ENCODE measurements at regions not wholly inside any gene's neighbourhood (a gene's known extent, or its start where the extent isn't known, plus 50 kb on each side); places are given as distances from the start of the nearest gene placed in this dataset.
"Not testable (repeated sequence)": the region's sequence is repeated elsewhere in the genome, so short reads cannot be mapped to it uniquely, and the experiment has no call there.

- no peak for DNase-seq (ENCODE audit: low spot score)
Measured at GRCh38 chr1:169013821-169014220, 92.7 kb upstream of the ATP1B1 start.

DNA sequence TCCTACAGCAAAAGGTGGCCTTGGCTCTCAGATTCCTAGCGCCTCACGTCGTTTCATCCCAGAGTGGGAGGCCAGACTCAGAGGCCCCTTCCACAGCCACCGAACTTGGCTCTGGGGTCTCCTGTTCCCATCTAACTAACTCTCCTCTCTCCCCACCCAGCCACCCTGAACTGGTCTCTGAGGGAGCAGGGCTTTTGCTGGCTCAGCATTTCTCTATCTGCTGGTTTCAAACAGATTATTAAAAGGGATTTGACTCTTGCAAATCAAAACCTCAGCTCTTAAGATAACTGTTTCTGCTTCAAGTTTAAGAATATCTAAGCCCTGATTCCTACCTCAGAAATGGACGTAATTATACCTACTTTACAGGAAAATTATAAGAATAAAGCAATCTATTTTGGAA lies 91.0 kb upstream of the ATP1B1 start:
- DNase-seq (ENCODE audit: low spot score) = no peak

DNA sequence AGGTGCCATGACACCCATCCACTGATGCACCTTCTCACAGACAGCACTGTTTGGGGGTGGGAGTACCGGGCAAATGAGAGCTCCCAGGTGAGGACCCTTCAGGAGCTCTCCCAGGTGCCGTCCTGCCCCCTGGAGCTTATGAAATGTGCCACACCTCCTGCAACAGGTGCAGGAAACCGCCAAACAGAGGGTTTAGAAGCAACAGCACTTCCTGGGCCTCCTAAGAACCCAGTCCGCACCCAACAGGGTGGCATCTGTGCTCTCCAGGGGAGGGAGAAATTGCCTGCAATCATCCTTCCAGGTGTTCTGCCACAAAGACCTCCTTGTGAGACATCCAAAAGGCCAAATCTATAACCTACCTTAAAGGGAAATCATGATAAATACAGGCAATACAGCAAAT lies 87.7 kb upstream of the ATP1B1 start:
- DNase-seq (ENCODE audit: low spot score) = no peak

DNA sequence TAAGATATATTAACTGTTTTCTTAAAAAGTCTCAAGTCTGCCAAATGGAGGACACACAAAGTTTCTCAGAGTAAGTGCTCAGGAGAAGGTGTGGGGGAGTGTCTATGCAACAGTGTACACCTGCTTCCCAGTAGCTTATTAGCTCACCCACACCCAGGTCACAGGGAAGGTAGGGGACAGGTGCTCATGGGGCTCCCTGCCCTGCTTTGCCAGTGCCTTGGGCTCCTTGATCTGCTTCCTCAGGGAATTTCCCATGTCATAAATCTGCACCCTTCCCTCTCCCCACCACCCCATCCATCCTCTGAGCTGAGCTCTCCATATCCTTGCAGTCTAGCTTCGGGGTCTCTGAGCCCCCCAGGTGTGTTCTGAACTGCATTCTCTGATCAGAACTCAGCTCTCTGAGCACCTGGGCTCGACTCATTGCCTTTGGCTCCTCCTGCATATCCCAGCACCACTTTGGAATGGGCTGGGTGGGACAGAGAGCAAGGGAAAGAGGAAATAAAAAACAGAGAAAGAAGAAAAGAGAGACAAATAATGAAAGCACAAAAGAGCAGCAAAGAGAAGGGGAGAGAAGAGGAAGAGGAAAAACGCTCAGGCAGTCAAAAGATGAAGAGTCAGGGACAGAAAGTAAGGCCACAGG lies 87.0 kb upstream of the ATP1B1 start:
- DNase-seq (ENCODE audit: low spot score) = no peak

DNA sequence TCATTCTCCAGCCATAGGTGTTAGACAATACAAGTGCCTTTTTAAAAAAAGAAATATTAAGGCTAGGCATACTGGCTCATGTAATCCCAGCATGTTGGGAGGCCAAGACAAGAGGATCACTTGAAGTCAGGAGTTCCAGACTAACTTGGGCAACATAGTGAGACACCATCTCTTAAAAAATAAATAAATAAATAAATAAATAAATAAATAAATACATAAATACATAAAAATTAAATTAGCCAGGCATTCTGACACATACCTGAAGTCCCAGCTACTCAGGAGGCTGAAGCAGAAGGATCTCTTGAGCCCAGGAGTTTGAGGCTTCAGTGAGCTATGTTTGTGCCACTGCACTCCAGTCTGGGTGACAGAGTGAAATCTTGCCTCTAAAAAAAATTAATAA lies 85.8 kb upstream of the ATP1B1 start:
- no peak for DNase-seq (ENCODE audit: low spot score)

DNA sequence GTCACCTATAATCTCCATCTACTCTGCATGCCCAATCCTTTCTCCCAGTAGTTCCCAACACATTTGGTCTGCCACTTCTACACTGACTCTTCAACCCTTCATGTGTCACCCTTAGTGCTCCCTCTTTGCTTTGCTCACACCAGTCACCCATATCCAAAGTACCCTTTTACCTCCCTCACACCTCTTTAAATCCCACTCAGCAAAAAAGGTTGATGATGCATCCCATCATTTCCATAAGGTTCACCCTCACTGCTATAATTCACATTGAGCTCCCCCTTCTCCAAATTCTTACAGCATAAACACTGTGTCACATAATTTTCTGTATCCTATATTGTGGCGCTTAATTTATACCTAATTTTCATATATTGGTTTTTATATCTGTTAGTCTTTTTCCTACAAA lies 83.8 kb upstream of the ATP1B1 start:
- no peak for DNase-seq (ENCODE audit: low spot score)

- DNase-seq (ENCODE audit: low spot score) = no peak
Measured at GRCh38 chr1:169024255-169024654, 82.2 kb upstream of the ATP1B1 start.

DNA sequence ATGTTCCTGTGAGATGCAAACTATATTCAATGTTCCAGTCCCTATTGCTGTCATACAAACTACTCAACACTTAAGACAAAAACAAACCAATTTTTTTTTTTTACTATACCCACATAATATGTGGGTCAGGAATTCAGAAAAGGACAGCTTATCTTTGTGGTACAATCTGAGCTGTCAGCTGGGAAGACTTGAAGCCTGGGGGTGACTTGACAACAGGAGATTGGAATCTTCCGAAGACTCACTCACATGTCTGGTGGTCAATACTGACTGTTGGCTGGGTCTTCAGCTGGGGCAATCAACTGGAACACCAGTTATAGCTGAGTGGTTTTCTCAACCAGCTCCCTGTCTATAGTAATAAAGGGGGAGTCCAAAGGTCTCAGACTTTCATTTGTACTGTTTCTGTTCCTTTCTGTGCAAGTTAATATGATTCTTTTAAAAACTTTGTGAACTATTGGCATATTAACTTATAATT lies 81.7 kb upstream of the ATP1B1 start:
- peak; percentile 97 for DNase-seq (ENCODE audit: low spot score)

DNA sequence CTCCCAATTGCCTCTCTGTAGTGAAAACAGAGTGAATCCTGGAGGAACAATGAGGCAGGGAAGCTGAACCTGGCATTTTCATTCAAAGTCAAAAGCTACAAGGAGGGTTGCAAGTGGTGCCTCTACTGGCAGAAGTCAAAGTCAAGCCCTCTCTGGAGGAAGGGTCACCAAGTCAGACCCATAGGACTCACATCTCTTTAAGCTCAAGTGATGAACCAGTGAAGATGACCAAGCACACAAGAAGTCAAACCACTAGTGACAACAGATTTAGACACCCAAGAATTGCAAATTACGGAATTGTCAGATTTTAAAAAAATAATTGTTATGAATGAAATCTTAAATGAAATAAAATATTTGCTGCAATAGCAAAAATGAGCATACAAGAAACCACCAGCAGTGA lies 81.1 kb upstream of the ATP1B1 start:
- no peak for DNase-seq (ENCODE audit: low spot score)

- DNase-seq (ENCODE audit: low spot score) = peak; percentile 68
Measured at GRCh38 chr1:169027607-169028320, 78.7 kb upstream of the ATP1B1 start.

DNA sequence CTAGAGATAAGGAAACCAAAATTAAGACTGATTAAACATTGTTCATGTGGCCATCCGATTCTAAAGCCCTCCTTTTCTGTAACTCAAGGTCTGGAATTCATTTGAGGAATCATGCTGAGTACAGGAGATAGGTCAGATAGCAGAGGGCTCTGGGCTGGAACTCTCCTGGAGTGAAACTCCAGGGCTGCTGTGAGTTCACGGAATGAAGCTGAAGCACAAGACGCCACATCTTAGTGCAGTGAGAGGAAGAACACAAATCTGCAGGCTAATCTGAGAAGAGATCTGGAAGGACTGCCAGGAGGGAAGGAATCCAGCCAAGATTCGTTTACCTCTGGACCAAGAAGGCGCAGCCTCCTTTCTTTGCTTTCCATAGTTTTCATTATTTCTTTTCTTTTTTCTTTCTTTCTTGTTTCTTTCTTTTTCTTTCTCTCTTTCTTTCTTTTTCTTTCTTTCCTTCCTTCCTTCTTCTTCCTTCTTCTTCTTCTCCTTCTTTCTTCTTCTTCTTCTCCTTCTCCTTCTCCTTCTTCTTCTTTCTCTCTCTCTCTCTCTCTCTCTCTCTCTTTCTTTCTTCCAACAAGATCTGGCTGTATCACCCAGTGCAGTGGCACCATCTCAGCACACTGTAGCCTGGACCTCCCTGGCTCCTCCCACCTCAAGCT lies 74.8 kb upstream of the ATP1B1 start:
- DNase-seq (ENCODE audit: low spot score) = no peak

DNA sequence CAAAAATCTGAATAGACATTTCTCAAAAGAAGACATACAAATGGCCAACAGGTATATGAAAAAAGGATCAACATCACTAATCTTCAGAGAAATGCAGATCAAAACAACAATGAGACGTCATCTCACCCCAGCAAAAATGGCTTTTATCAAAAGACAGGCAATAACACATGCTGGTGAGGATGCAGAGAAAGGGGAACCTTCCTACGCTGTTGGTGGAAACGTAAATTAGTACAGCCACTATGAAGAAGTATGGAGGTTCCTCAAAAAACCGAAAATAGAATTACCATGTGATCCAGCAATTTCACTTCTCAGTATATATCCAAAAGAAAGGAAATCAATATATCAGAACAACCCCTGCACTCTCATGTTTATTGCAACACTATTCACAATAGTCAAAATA lies 65.1 kb upstream of the ATP1B1 start:
- no peak for DNase-seq (ENCODE audit: low spot score)

DNA sequence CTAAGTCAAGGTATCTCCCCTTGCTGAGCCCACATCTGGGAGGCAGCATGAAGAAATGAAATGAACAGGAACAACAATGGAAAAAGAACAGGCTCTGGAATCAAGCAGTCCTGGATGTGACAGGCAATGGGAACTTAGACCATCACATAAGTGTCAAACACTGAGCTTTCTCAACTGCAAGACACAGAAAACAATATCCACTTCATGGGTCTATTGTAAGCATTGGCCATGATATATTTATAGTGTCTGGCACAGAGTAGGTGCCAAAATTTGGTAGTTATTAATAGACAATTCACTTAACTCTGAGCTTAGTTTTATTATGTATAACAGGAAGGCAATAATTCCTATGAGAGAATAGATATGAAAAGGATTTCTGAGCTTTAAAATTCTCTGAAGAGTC lies 64.1 kb upstream of the ATP1B1 start:
- DNase-seq (ENCODE audit: low spot score) = no peak

- DNase-seq (ENCODE audit: low spot score) = no peak
Measured at GRCh38 chr1:169043823-169044222, 62.7 kb upstream of the ATP1B1 start.

GRCh38 chr1:169044296-169044695 lies 62.2 kb upstream of the ATP1B1 start:
- peak; percentile 61 for DNase-seq (ENCODE audit: low spot score)

DNA sequence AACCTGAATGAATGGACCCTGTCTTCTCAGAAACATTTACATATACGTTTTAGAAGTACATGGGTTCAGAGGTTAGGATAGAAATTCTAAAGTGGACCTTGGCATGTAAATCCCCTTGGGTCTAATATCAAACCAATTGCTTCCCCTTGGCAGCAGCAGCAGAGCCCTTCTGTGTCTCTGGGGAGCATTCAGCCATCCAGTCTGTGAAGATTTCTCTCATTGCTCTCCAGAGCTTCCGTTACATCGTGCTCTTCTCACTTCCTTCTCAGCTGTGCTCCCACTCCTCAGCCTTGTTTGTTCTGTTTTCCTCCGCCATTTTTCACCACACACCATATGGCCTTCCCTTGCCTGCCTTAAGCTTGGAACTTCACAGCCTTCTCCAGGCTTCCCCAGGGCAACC lies 61.5 kb upstream of the ATP1B1 start:
- no peak for DNase-seq (ENCODE audit: low spot score)

- no peak for DNase-seq (ENCODE audit: low spot score)
Measured at GRCh38 chr1:169046671-169047070, 59.8 kb upstream of the ATP1B1 start.

DNA sequence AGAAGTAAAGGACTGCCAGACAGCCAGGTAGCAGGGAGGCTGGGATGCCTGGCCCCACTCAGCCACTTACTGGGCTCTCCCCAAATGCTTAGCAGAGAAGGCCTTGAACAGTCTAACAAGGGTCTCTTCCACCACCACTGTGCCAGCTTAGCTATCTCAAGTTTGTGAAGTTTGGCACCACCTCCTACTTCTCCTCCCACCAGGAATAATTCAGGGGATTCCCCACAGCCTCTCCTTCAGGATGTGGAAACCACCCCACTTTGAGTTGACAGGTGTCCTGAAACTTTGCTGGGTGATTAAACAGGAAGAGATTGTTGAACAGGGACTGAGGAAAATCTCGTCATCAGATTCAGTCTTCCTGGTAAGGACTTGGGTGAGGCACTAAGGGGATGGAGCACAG lies 59.4 kb upstream of the ATP1B1 start:
- DNase-seq (ENCODE audit: low spot score) = peak; percentile 85

- DNase-seq (ENCODE audit: low spot score) = peak; percentile 76
Measured at GRCh38 chr1:169048043-169048442, 58.4 kb upstream of the ATP1B1 start.

GRCh38 chr1:169049258-169049938 lies 57.1 kb upstream of the ATP1B1 start:
- no peak for DNase-seq (ENCODE audit: low spot score)

- DNase-seq (ENCODE audit: low spot score) = no peak
Measured at GRCh38 chr1:169051171-169051570, 55.3 kb upstream of the ATP1B1 start.

DNA sequence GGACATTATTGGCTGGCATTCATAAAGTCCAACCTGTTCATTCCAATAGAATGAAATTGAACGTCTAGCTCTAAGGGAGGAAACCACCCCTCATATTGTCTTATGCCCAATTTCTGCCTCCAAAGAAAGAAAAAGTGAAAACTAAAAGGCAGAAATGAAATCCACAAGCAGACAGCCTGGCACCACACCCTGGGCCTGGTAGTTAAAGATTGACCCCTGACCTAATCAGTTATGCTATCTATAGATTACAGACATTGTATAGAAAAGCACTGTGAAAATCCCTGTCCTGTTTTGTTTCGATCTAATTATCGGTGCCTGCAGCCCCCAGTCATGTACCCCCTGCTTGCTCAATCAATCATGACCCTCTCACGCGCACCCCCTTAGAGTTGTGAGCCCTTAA lies 54.3 kb upstream of the ATP1B1 start:
- not testable (repeated sequence) for DNase-seq (ENCODE audit: low spot score)

DNA sequence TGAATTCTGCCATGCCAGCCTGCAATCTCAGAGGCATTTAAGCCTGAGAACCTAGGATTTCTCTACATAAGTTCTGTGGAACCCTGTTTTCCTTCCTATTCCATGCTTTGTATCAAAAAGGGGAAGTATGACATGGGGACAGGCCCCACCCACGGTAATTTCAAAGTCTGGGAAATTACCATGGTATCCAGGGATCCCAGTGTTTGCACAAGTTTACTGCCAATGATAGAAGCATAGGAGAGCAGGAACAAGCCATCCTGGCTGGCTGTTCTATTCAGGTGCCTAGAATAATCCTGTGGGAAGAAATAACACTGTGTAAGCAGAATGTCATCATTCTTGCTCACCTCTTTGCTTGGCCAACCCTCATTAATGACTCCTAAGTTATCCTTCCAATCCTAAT lies 53.8 kb upstream of the ATP1B1 start:
- no peak for DNase-seq (ENCODE audit: low spot score)
